ENCODE measurements at regions not wholly inside any gene's neighbourhood (a gene's known extent, or its start where the extent isn't known, plus 50 kb on each side); places are given as distances from the start of the nearest gene placed in this dataset.

- no peak overlapping the region for H3K4me3 ChIP-seq (ENCODE audit: low read depth, low read length)
- TF ChIP-seq CTCF (IDR thresholded peaks at IDR 0.05; ENCODE audit: insufficient read depth, low read depth, low read length) = no peak
- no peak for DNase-seq (ENCODE audit: low read depth)
Measured at GRCh38 chrX:25805744-25806143, 332.4 kb upstream of the MAGEB18 start.

- no peak overlapping the region for H3K4me3 ChIP-seq (ENCODE audit: low read depth, low read length)
- no peak for TF ChIP-seq CTCF (IDR thresholded peaks at IDR 0.05; ENCODE audit: insufficient read depth, low read depth, low read length)
- no peak for DNase-seq (ENCODE audit: low read depth)
Measured at GRCh38 chrX:25807022-25807421, 331.1 kb upstream of the MAGEB18 start.

GRCh38 chrX:25810202-25810601, 327.9 kb upstream of the MAGEB18 start:
- H3K4me3 ChIP-seq (ENCODE audit: low read depth, low read length) = no peak overlapping the region
- DNase-seq (ENCODE audit: low read depth) = peak; percentile 0
- TF ChIP-seq CTCF (IDR thresholded peaks at IDR 0.05; ENCODE audit: insufficient read depth, low read depth, low read length) = no peak

- no peak overlapping the region for H3K4me3 ChIP-seq (ENCODE audit: low read depth, low read length)
- DNase-seq (ENCODE audit: low read depth) = no peak
- TF ChIP-seq CTCF (IDR thresholded peaks at IDR 0.05; ENCODE audit: insufficient read depth, low read depth, low read length) = no peak
Measured at GRCh38 chrX:25819879-25820278, 318.3 kb upstream of the MAGEB18 start.

GRCh38 chrX:25851141-25851540, 287.0 kb upstream of the MAGEB18 start:
- no peak for DNase-seq (ENCODE audit: low read depth)
- no peak for TF ChIP-seq CTCF (IDR thresholded peaks at IDR 0.05; ENCODE audit: insufficient read depth, low read depth, low read length)
- H3K4me3 ChIP-seq (ENCODE audit: low read depth, low read length) = no peak overlapping the region

GRCh38 chrX:25853002-25853479, 285.1 kb upstream of the MAGEB18 start:
- H3K4me3 ChIP-seq (ENCODE audit: low read depth, low read length) = no peak overlapping the region
- no peak for DNase-seq (ENCODE audit: low read depth)
- no peak for TF ChIP-seq CTCF (IDR thresholded peaks at IDR 0.05; ENCODE audit: insufficient read depth, low read depth, low read length)

- H3K4me3 ChIP-seq (ENCODE audit: low read depth, low read length) = no peak overlapping the region
- no peak for TF ChIP-seq CTCF (IDR thresholded peaks at IDR 0.05; ENCODE audit: insufficient read depth, low read depth, low read length)
Measured at GRCh38 chrX:25858273-25858880, 279.8 kb upstream of the MAGEB18 start.

More at GRCh38 chrX:25858273-25858880, 279.8 kb upstream of the MAGEB18 start:
- peak; percentile 0 for DNase-seq (ENCODE audit: low read depth)

All from fibroblast of villous mesenchyme (primary cell).